Activated CD4-positive, alpha-beta T cell treated with anti-CD3 and anti-CD28 coated beads for 36 hours (primary cell): ENCODE measurements at regions not wholly inside any gene's neighbourhood (a gene's known extent, or its start where the extent isn't known, plus 50 kb on each side); places are given as distances from the start of the nearest gene placed in this dataset.

Source experiments
- ATAC-seq: fragments of 200-7000 bp; cut with Tn5 transposase; one replicate; pipeline ENCODE4 v1.10.0; 2021; ENCODE audit warnings: mild to moderate bottlenecking, moderate library complexity
- CTCF ChIA-PET: fragments of 350-600 bp; sonication (Branson Sonifier 250); formaldehyde crosslinking; loops from one replicate; lab custom pipeline; 2021; ENCODE audit warnings: antibody characterized with exemption; lab: Charles Lee
- POLR2A ChIA-PET: fragments of 350-600 bp; sonication (Branson Sonifier 250); formaldehyde crosslinking; loops from one replicate; lab custom pipeline; 2021; ENCODE audit warnings: antibody characterized with exemption, inconsistent platforms; lab: Charles Lee
- DNase-seq: peaks from one replicate; pipeline ENCODE4 v3.0.0-alpha.2; 2020
- H3K27ac Mint-ChIP-seq: one replicate; pipeline ENCODE4 v1.8.0; 2021; ENCODE audit warnings: mixed read lengths
- H3K27me3 Mint-ChIP-seq: one replicate; pipeline ENCODE4 v1.8.0; 2021; ENCODE audit warnings: mixed read lengths
- H3K36me3 Mint-ChIP-seq: one replicate; pipeline ENCODE4 v1.8.0; 2021; ENCODE audit warnings: low read depth, mixed read lengths
- H3K4me1 Mint-ChIP-seq: one replicate; pipeline ENCODE4 v1.8.0; 2021; ENCODE audit warnings: mixed read lengths
- H3K4me3 Mint-ChIP-seq: one replicate; pipeline ENCODE4 v1.8.0; 2021; ENCODE audit warnings: mild to moderate bottlenecking, moderate library complexity, mixed read lengths
- H3K9me3 Mint-ChIP-seq: one replicate; pipeline ENCODE4 v1.8.0; 2021; ENCODE audit warnings: low read depth, mixed read lengths
- intact Hi-C, 2 experiments: fragments of 100-400 bp; cut with DNase I in 1 of 2; cut with micrococcal nuclease in 1 of 2; formaldehyde crosslinking; loops; one replicate each; pipeline versions ENCODE4 v1.14.2 to v1.15.1; 2022 to 2024; cut with DNase I, micrococcal nuclease

- intact Hi-C loops, result loop anchor here in 1 of 2 experiments (10.0 kb wide), 1 partner anchor 195 kb away; no protein-coding TSS in a partner anchor
- no peak for DNase-seq
- Mint-ChIP-seq H3K27ac (no peak overlapping the region), H3K4me3 (no peak overlapping the region), H3K4me1 (peaks cover 3% of the 10 kb centered on the region), H3K36me3 (no peaks in the 10 kb centered on the region), H3K9me3 (peaks cover 6% of the 10 kb centered on the region), H3K27me3 (no peaks in the 10 kb centered on the region)
- ATAC-seq, result no peak
- POLR2A ChIA-PET, result no interaction called here
- CTCF ChIA-PET, result interaction anchor here (0.6 kb wide), 1 partner anchor 9 kb away, joined by 5 read pairs; no protein-coding TSS in a partner anchor
Observed at GRCh38 chr5:158549311-158549710, 550.4 kb downstream of the EBF1 start.

DNA sequence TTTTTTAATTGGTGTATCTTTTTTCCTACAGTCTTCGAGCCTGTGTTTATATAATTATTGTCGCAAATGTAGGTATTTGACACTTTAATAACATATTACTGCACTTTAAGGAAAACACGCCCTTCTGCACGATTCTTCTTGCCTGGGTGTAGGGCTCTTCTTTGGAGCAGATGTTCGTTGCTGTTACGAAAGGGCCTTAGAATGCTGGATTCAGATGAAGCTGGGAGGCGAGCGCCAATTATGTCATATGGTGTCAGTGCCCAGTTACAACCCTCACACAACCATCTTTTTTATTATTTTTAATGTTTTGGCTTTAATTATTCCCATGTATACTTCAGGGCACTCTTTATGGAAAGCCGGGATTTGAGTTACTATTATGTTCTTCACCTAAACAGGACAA, 553.0 kb downstream of the EBF1 start:
- ChIA-PET CTCF (interaction anchor here (0.6 to 0.9 kb wide), 2 partner anchors 116 to 599 kb away, joined by 3 read pairs; no protein-coding TSS in a partner anchor), POLR2A (interaction anchor here (0.7 kb wide), 1 partner anchor 82 kb away, joined by 6 read pairs; no protein-coding TSS in a partner anchor)
- H3K4me3 Mint-ChIP-seq, result no peak overlapping the region
- H3K27me3 Mint-ChIP-seq, result no peaks in the 10 kb centered on the region
- intact Hi-C loops, result loop anchor here in 1 of 2 experiments (10.0 kb wide), 1 partner anchor 192 kb away; no protein-coding TSS in a partner anchor
- no peaks in the 10 kb centered on the region for H3K36me3 Mint-ChIP-seq
- H3K4me1 Mint-ChIP-seq, result peaks cover 23% of the 10 kb centered on the region
- no peak for DNase-seq
- H3K9me3 Mint-ChIP-seq, result peaks cover 6% of the 10 kb centered on the region
- H3K27ac Mint-ChIP-seq, result no peak overlapping the region
- ATAC-seq, result no peak

DNA sequence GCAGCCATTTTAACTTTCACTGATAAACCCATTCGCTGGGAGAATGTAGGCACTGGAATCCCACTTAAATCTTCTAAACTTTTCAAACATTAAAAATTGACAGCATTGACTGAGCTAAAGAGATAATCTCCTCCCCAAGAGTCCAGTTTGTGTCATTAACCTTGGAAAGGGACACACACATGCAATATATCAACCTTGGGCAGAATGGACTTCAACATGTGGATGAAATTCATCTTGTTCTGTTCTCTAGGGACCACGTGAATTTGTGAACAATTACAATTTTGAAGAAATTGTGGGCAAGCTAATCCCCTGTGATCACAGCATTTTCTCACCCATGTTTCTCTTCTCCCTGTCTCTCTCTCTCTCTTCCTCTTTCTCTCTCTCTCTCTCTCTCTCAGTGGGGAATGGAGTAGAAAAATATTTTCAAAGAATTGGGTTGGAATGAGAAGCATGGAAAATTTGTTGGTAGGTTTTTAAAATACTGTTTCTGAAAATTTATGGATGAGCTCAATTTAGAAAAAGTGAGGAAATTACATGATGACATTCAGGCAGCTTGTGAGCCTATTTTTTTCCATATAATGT, 553.7 kb downstream of the EBF1 start:
- no peak for DNase-seq
- Mint-ChIP-seq H3K4me3 (no peak overlapping the region), H3K27me3 (no peaks in the 10 kb centered on the region), H3K36me3 (no peaks in the 10 kb centered on the region), H3K27ac (no peak overlapping the region), H3K9me3 (peaks cover 6% of the 10 kb centered on the region), H3K4me1 (peaks cover 24% of the 10 kb centered on the region)
- ChIA-PET CTCF (interaction anchor here (0.8 to 0.9 kb wide), 2 partner anchors 8 to 116 kb away, joined by 3 read pairs; no protein-coding TSS in a partner anchor), POLR2A (interaction anchor here (0.7 kb wide), 1 partner anchor 82 kb away, joined by 6 read pairs; no protein-coding TSS in a partner anchor)
- intact Hi-C loops, result loop anchor here in 1 of 2 experiments (10.0 kb wide), 1 partner anchor 191 kb away; no protein-coding TSS in a partner anchor
- ATAC-seq, result no peak

- no peak overlapping the region for H3K27ac Mint-ChIP-seq
- no peak for DNase-seq
- peaks cover 8% of the 10 kb centered on the region for H3K9me3 Mint-ChIP-seq
- peaks cover 24% of the 10 kb centered on the region for H3K4me1 Mint-ChIP-seq
- ChIA-PET CTCF (interaction anchor here (1.1 kb wide), 1 partner anchor 41 kb away, joined by 3 read pairs; no protein-coding TSS in a partner anchor), POLR2A (no interaction called here)
- no peak overlapping the region for H3K4me3 Mint-ChIP-seq
- no peaks in the 10 kb centered on the region for H3K27me3 Mint-ChIP-seq
- intact Hi-C loops, result loop anchor here in 1 of 2 experiments (10.0 kb wide), 1 partner anchor 190 kb away; no protein-coding TSS in a partner anchor
- no peaks in the 10 kb centered on the region for H3K36me3 Mint-ChIP-seq
- no peak for ATAC-seq
Observed at GRCh38 chr5:158544388-158545339, 555.1 kb downstream of the EBF1 start.

DNA sequence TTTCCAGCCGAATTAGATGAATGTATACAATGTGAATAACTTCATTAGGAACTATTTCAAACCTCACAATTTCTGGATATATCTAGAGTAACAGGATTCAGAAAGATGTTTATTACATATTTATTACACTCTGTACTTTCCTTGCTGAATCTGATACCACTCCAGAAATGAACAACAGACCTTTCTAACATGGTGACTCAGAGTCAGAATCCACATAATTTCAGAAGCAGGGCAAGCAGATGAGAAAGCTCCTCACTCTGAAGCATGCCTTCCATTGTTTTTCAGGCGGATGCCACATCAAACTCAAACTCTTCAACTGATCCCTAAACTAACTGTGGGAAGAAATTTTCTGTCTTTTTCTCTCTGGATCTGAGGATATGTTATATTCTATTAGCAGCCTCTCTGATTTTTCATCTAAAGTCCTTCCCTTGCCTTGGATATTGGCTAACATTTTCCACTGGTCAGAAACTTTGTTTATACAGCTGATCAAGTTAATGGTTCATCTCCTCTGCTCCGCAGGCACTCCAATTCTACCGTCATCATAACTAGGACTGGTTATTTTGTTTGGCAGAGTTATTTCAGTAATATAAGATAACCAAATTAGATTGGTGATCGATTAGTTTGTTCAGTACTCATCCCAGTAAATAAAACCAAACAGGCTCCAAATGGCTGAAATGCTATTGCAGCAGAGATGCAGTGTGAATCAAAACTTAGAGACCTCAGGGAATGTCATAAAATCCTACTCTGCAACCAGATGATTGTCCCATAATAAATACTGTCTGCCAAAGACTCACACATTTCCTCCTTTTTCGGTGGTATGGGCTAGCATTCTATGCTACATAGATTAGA, 556.0 kb downstream of the EBF1 start:
- CTCF ChIA-PET, result interaction anchor here (1.1 kb wide), 1 partner anchor 40 kb away, joined by 3 read pairs; no protein-coding TSS in a partner anchor
- POLR2A ChIA-PET, result no interaction called here
- no peaks in the 10 kb centered on the region for H3K36me3 Mint-ChIP-seq
- H3K27ac Mint-ChIP-seq, result no peak overlapping the region
- H3K4me3 Mint-ChIP-seq, result no peak overlapping the region
- peak; percentile 19 for DNase-seq
- peak; percentile 86 for ATAC-seq
- intact Hi-C loops, result loop anchor here in 1 of 2 experiments (10.0 kb wide), 1 partner anchor 189 kb away; no protein-coding TSS in a partner anchor
- peaks cover 5% of the 10 kb centered on the region for H3K9me3 Mint-ChIP-seq
- H3K4me1 Mint-ChIP-seq, result peaks cover 24% of the 10 kb centered on the region
- no peaks in the 10 kb centered on the region for H3K27me3 Mint-ChIP-seq

DNA sequence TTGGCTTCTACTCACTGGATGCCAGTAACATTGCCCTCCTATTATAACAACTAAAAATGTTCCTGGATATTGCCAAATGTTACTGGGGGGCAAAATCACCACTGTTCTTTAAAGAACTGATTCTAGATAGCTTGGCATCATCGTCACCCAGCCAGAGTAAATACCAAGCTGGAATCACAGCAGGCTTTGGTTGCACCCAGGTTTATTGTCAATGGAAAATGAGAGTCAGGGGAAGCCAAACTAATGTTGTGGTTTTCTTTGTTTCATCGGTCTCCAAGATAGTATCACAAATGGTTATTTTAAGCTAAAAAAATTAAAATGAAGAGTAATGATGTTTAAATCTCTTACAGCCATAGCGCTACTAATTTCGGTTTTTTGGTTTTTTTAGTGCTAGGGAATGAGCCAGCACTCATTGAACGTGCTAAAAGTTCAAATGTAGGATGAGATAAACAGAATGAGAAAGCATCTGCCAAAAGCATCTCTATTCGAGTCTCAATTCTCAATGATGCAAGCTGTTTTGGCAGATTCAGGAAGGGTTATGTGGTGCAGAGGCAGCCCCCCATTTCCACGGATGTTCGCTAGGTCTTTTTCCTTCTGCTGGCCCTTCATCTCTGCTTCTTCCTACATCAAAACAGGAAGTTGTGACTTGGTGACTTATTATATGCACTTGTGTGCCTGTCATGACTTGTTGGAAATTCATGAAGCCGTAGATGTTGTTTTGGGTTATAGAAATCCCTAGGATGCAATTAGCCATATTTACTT, 558.0 kb downstream of the EBF1 start:
- H3K4me1 Mint-ChIP-seq, result peaks cover 24% of the 10 kb centered on the region
- ATAC-seq (peak; percentile 50), DNase-seq (peak; percentile 9)
- H3K9me3 Mint-ChIP-seq, result peaks cover 2% of the 10 kb centered on the region
- no peak overlapping the region for H3K4me3 Mint-ChIP-seq
- no peaks in the 10 kb centered on the region for H3K27me3 Mint-ChIP-seq
- intact Hi-C loops, result loop anchor here in 1 of 2 experiments (10.0 kb wide), 1 partner anchor 187 kb away; no protein-coding TSS in a partner anchor
- H3K27ac Mint-ChIP-seq, result no peak overlapping the region
- ChIA-PET CTCF (interaction anchor here (1.1 kb wide), 1 partner anchor 546 kb away, joined by 3 read pairs; no protein-coding TSS in a partner anchor), POLR2A (no interaction called here)
- no peaks in the 10 kb centered on the region for H3K36me3 Mint-ChIP-seq

- DNase-seq, result no peak
- ATAC-seq, result no peak
- Mint-ChIP-seq H3K27ac (no peak overlapping the region), H3K9me3 (peaks cover 2% of the 10 kb centered on the region), H3K36me3 (no peaks in the 10 kb centered on the region), H3K27me3 (no peaks in the 10 kb centered on the region), H3K4me1 (peaks cover 13% of the 10 kb centered on the region), H3K4me3 (no peak overlapping the region)
- ChIA-PET CTCF (no interaction called here), POLR2A (no interaction called here)
- intact Hi-C loops, result no loop called here
Observed at GRCh38 chr5:158538506-158539074, 561.1 kb downstream of the EBF1 start.

GRCh38 chr5:158537366-158537765, 562.4 kb downstream of the EBF1 start:
- Mint-ChIP-seq H3K4me3 (no peak overlapping the region), H3K9me3 (peaks cover 2% of the 10 kb centered on the region), H3K27me3 (no peaks in the 10 kb centered on the region), H3K4me1 (peaks cover 7% of the 10 kb centered on the region), H3K36me3 (no peaks in the 10 kb centered on the region), H3K27ac (no peak overlapping the region)
- POLR2A ChIA-PET, result interaction anchor here (0.6 kb wide), 1 partner anchor 75 kb away, joined by 3 read pairs; no protein-coding TSS in a partner anchor
- no peak for DNase-seq
- CTCF ChIA-PET, result interaction anchor here (0.6 kb wide), 1 partner anchor 1818 kb away, joined by 4 read pairs; no protein-coding TSS in a partner anchor
- ATAC-seq, result no peak
- intact Hi-C loops, result no loop called here

DNA sequence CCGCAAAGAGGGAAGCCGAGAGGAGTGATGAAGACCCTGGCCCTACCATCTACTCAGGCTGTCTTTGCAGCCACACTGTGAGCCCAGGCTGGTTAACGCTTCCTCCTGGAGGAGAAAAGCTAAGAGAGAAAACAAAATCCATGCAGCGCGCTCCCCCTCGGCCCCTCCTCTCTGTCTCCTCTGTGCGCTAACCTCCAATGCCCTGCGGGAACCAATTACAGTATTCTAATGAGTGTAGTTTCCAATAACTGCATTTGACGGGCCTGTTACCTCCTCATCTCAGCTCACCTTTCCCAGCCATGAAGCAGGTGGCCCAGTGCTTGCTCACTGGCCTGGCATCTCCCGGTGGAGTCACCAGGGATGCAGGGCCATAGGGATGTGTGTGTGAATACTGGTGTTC, 565.5 kb downstream of the EBF1 start:
- intact Hi-C loops, result no loop called here
- Mint-ChIP-seq H3K4me3 (no peak overlapping the region), H3K36me3 (no peaks in the 10 kb centered on the region), H3K27me3 (no peaks in the 10 kb centered on the region), H3K27ac (no peak overlapping the region), H3K9me3 (no peaks in the 10 kb centered on the region), H3K4me1 (no peaks in the 10 kb centered on the region)
- ChIA-PET POLR2A (interaction anchor here (0.7 kb wide), 1 partner anchor 104 kb away, joined by 3 read pairs; no protein-coding TSS in a partner anchor), CTCF (no interaction called here)
- ATAC-seq (no peak), DNase-seq (no peak)
